Mesendoderm (in vitro differentiated cells): ENCODE measurements at regions not wholly inside any gene's neighbourhood (a gene's known extent, or its start where the extent isn't known, plus 50 kb on each side); places are given as distances from the start of the nearest gene placed in this dataset.

ENCODE experiments used
- DNase-seq: peaks from one replicate; pipeline ENCODE4 v3.0.0; 2013
- H2AK5ac ChIP-seq: 2 replicates; pipeline ENCODE4 v1.6.1; 2013; ENCODE audit warnings: low read length, inconsistent platforms
- H2BK120ac ChIP-seq: 2 replicates; pipeline ENCODE4 v1.6.1; 2013; ENCODE audit warnings: low read depth, mild to moderate bottlenecking, low read length, moderate library complexity, mixed read lengths
- H2BK15ac ChIP-seq: replicated peaks from 2 replicates; pipeline ENCODE4 v1.6.1; 2013; ENCODE audit warnings: low read depth, mild to moderate bottlenecking, moderate library complexity
- H2BK5ac ChIP-seq: 2 replicates; pipeline ENCODE4 v1.6.1; 2013; ENCODE audit warnings: low read length, inconsistent platforms
- H3K18ac ChIP-seq: 2 replicates; pipeline ENCODE4 v1.6.1; 2013; ENCODE audit warnings: mild to moderate bottlenecking, low read length, mixed read lengths
- H3K23ac ChIP-seq: one replicate; pipeline ENCODE4 v1.6.1; 2013; ENCODE audit warnings: low read length
- H3K27ac ChIP-seq: 2 replicates; pipeline ENCODE4 v1.5.1; 2013; ENCODE audit warnings: low read depth, mild to moderate bottlenecking, inconsistent platforms, low read length, moderate library complexity
- H3K27me3 ChIP-seq: 2 replicates; pipeline ENCODE4 v1.6.1; 2013; ENCODE audit warnings: low read length, control low read depth, mild to moderate bottlenecking, inconsistent platforms; ENCODE audit not compliant: insufficient read depth, poor library complexity
- H3K36me3 ChIP-seq: 2 replicates; pipeline ENCODE4 v1.6.1; 2013; ENCODE audit warnings: low read length, inconsistent platforms; ENCODE audit not compliant: control insufficient read depth, insufficient read depth
- H3K4ac ChIP-seq: one replicate; pipeline ENCODE4 v1.6.1; 2013; ENCODE audit warnings: low read depth, mild to moderate bottlenecking, low read length, moderate library complexity
- H3K4me1 ChIP-seq: 2 replicates; pipeline ENCODE4 v1.6.1; 2013; ENCODE audit warnings: low read depth, low read length, inconsistent platforms; ENCODE audit not compliant: control insufficient read depth
- H3K4me2 ChIP-seq: 2 replicates; pipeline ENCODE4 v1.6.1; 2013; ENCODE audit warnings: low read length
- H3K4me3 ChIP-seq: 2 replicates; pipeline ENCODE4 v1.5.1; 2013; ENCODE audit warnings: mild to moderate bottlenecking, low read length
- H3K56ac ChIP-seq: one replicate; pipeline ENCODE4 v1.6.1; 2013; ENCODE audit warnings: low read length
- H3K79me1 ChIP-seq: 2 replicates; pipeline ENCODE4 v1.6.1; 2013; ENCODE audit warnings: low read length, inconsistent platforms
- H3K79me2 ChIP-seq: 2 replicates; pipeline ENCODE4 v1.6.1; 2013; ENCODE audit warnings: mild to moderate bottlenecking, low read length; ENCODE audit not compliant: control insufficient read depth, insufficient read depth
- H3K9ac ChIP-seq: 2 replicates; pipeline ENCODE4 v1.6.1; 2013; ENCODE audit warnings: low read length, inconsistent platforms
- H4K5ac ChIP-seq: one replicate; pipeline ENCODE4 v1.6.1; 2013; ENCODE audit warnings: low read length
- H4K8ac ChIP-seq: one replicate; pipeline ENCODE4 v1.6.1; 2013; ENCODE audit warnings: low read depth, mild to moderate bottlenecking, control low read depth, low read length, moderate library complexity
- WGBS: extraction: QIAGEN DNeasy Blood & Tissue Kit; methylation state at CpG from one replicate; pipeline ENCODE4 v1.1.7; 2013; ENCODE audit warnings: low lambda C conversion rate, missing lambda C conversion rate; ENCODE audit not compliant: insufficient coverage; ENCODE audit errors: extremely low coverage; 5-methylcytosine and 5-hydroxymethylcytosine counted together

- Histone ChIP-seq H2AK5ac (no peak overlapping the region), H3K4ac (no peak overlapping the region), H2BK5ac (no peak overlapping the region), H3K23ac (no peak overlapping the region), H2BK15ac (no peak overlapping the region), H3K27ac (no peak overlapping the region), H2BK120ac (no peak overlapping the region), H3K36me3 (no peaks in the 10 kb centered on the region), H3K79me1 (no peaks in the 10 kb centered on the region), H3K27me3 (no peaks in the 10 kb centered on the region), H3K9ac (no peak overlapping the region), H3K4me2 (no peak overlapping the region), H3K4me1 (no peaks in the 10 kb centered on the region), H3K4me3 (no peak overlapping the region), H4K8ac (no peak overlapping the region), H3K18ac (no peak overlapping the region), H4K5ac (no peak overlapping the region), H3K56ac (no peak overlapping the region), H3K79me2 (no peaks in the 10 kb centered on the region)
- WGBS: no CpG with 5 or more reads among the region's 18 CpGs
- no peak for DNase-seq
Measured at GRCh38 chr22:48181263-48181955, 1419.0 kb downstream of the TBC1D22A start.

DNA sequence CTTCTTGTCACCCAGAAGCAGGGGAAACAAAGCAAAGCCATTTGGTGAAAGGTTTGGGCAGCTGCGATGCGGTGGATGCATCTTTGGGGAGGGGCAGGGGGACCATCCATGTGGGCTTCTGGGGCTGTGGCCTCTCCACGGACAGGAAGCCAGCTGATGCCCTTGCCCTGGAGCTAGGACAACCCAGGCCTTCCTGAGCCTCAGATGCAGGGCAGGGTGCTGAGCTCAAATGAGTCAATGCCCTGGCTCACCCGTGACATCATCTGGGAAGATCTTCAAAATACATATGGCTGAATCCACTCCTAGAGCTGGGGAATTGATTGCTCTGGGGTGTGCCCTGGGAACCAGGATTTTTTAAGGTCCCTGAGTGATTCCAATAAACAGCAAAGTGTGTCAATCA lies 1418.2 kb downstream of the TBC1D22A start:
- Histone ChIP-seq H2BK5ac (no peak overlapping the region), H2AK5ac (no peak overlapping the region), H3K18ac (no peak overlapping the region), H3K27me3 (no peaks in the 10 kb centered on the region), H2BK120ac (no peak overlapping the region), H3K4ac (no peak overlapping the region), H3K4me1 (no peaks in the 10 kb centered on the region), H3K79me1 (no peaks in the 10 kb centered on the region), H3K27ac (no peak overlapping the region), H3K56ac (no peak overlapping the region), H3K4me3 (no peak overlapping the region), H3K9ac (no peak overlapping the region), H3K4me2 (no peak overlapping the region), H4K5ac (no peak overlapping the region), H4K8ac (no peak overlapping the region), H3K79me2 (no peaks in the 10 kb centered on the region), H3K36me3 (no peaks in the 10 kb centered on the region), H3K23ac (no peak overlapping the region), H2BK15ac (no peak overlapping the region)
- DNase-seq: no peak
- WGBS: no CpG with 5 or more reads among the region's 4 CpGs

DNA sequence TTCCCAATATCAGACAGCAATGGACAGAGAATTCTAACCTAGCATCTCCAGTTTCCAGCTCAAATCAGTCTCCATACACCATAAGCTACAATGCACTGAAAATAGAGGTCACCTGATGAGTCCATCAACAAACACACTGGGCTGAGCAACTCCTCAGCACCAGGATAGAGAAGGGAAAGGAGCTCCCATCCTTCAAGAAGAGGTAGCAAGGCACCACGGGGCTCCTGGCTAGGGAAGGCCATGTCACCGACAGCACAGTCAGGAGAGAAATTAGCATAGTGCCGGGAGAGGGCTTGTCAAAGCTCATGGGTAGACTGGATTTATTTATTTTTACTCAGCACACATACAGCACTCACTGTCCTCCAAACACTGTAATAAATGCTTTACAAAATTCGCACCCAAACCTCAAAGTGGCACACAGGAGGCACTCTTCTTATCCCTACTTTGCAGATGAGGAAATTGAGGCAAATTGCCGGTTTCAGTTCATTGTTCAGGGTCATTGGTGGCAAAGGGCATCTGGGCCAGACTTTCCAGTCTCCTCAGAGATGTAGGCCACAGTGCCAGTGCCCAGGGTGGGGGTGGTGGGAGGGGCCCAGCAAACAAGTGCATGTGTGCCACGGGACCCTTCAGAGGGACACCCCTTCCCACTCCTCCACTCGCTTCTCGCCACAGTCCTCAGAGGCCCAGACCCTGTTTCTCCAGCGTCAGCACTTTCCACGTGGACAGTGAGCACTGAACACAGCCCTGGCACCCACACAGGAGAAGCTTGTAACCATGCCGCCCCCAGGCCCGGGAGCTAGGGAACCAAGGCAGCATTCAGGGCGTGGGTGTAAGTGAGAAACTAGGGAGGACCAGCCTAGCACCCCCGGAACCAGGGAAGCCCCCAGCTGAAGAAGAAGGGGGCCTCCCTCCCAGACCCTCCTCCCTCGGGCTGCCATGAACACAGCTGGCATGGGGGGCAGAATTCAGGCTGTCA lies 1417.4 kb downstream of the TBC1D22A start:
- H3K23ac ChIP-seq: no peak overlapping the region
- no peak overlapping the region for H3K9ac ChIP-seq
- H4K8ac ChIP-seq: no peak overlapping the region
- H3K4me1 ChIP-seq: no peaks in the 10 kb centered on the region
- no peak overlapping the region for H2AK5ac ChIP-seq
- H2BK120ac ChIP-seq: no peak overlapping the region
- no peak overlapping the region for H3K18ac ChIP-seq
- H2BK15ac ChIP-seq: no peak overlapping the region
- H4K5ac ChIP-seq: no peak overlapping the region
- H3K27ac ChIP-seq: no peak overlapping the region
- no peaks in the 10 kb centered on the region for H3K36me3 ChIP-seq
- H3K79me2 ChIP-seq: no peaks in the 10 kb centered on the region
- no peaks in the 10 kb centered on the region for H3K79me1 ChIP-seq
- no peak overlapping the region for H3K4me3 ChIP-seq
- no peak overlapping the region for H2BK5ac ChIP-seq
- no peak for DNase-seq
- no peak overlapping the region for H3K4me2 ChIP-seq
- no peaks in the 10 kb centered on the region for H3K27me3 ChIP-seq
- WGBS: no CpG with 5 or more reads among the region's 15 CpGs
- H3K56ac ChIP-seq: no peak overlapping the region
- no peak overlapping the region for H3K4ac ChIP-seq

- Histone ChIP-seq H2AK5ac (no peak overlapping the region), H3K27ac (no peak overlapping the region), H3K9ac (no peak overlapping the region), H3K79me1 (no peaks in the 10 kb centered on the region), H4K5ac (no peak overlapping the region), H3K56ac (no peak overlapping the region), H3K4me2 (no peak overlapping the region), H3K18ac (no peak overlapping the region), H2BK120ac (no peak overlapping the region), H3K36me3 (no peaks in the 10 kb centered on the region), H3K79me2 (no peaks in the 10 kb centered on the region), H4K8ac (no peak overlapping the region), H2BK5ac (no peak overlapping the region), H3K23ac (no peak overlapping the region), H3K4me1 (no peaks in the 10 kb centered on the region), H3K4ac (no peak overlapping the region), H3K4me3 (no peak overlapping the region), H2BK15ac (no peak overlapping the region), H3K27me3 (no peaks in the 10 kb centered on the region)
- WGBS: no CpG with 5 or more reads among the region's 7 CpGs
- no peak for DNase-seq
Measured at GRCh38 chr22:48178536-48178935, 1416.1 kb downstream of the TBC1D22A start.

GRCh38 chr22:48177631-48178030 lies 1415.2 kb downstream of the TBC1D22A start:
- no CpG with 5 or more reads among the region's 5 CpGs for WGBS
- no peak overlapping the region for H3K9ac ChIP-seq
- no peak overlapping the region for H4K8ac ChIP-seq
- H3K4me2 ChIP-seq: no peak overlapping the region
- H3K79me1 ChIP-seq: no peaks in the 10 kb centered on the region
- no peak for DNase-seq
- no peak overlapping the region for H3K56ac ChIP-seq
- H2BK5ac ChIP-seq: no peak overlapping the region
- no peak overlapping the region for H2BK120ac ChIP-seq
- H3K4ac ChIP-seq: no peak overlapping the region
- H3K18ac ChIP-seq: no peak overlapping the region
- no peak overlapping the region for H3K23ac ChIP-seq
- no peaks in the 10 kb centered on the region for H3K36me3 ChIP-seq
- H3K4me1 ChIP-seq: no peaks in the 10 kb centered on the region
- no peak overlapping the region for H2AK5ac ChIP-seq
- no peak overlapping the region for H3K4me3 ChIP-seq
- no peak overlapping the region for H4K5ac ChIP-seq
- no peak overlapping the region for H2BK15ac ChIP-seq
- H3K79me2 ChIP-seq: no peaks in the 10 kb centered on the region
- no peak overlapping the region for H3K27ac ChIP-seq
- no peaks in the 10 kb centered on the region for H3K27me3 ChIP-seq
